Gastroesophageal sphincter (tissue), 3 donors: ENCODE measurements at regions not wholly inside any gene's neighbourhood (a gene's known extent, or its start where the extent isn't known, plus 50 kb on each side); places are given as distances from the start of the nearest gene placed in this dataset.

ENCODE experiments used
- CTCF ChIP-seq, 4 experiments: fragments of 200-600 bp in 2 of 4; fragments of 450-650 bp in 2 of 4; sonication (generic) in 1 of 4; IDR thresholded peaks; one replicate each; pipeline ENCODE4 v1.5.1; 2017 to 2019; ENCODE audit warnings: antibody characterized with exemption in 4 of 4, mild to moderate bottlenecking in 2 of 4, moderate library complexity in 2 of 4
- POLR2A ChIP-seq, 2 donors: fragments of 450-650 bp; IDR thresholded peaks; one replicate each; pipeline ENCODE4 v1.6.1; 2017; ENCODE audit warnings: antibody characterized with exemption in 2 of 2, mild to moderate bottlenecking in 2 of 2, moderate library complexity in 1 of 2
- POLR2AphosphoS5 ChIP-seq: sonication (generic); formaldehyde crosslinking; IDR thresholded peaks from one replicate; pipeline ENCODE4 v1.6.1; 2017; ENCODE audit warnings: antibody characterized with exemption

DNA sequence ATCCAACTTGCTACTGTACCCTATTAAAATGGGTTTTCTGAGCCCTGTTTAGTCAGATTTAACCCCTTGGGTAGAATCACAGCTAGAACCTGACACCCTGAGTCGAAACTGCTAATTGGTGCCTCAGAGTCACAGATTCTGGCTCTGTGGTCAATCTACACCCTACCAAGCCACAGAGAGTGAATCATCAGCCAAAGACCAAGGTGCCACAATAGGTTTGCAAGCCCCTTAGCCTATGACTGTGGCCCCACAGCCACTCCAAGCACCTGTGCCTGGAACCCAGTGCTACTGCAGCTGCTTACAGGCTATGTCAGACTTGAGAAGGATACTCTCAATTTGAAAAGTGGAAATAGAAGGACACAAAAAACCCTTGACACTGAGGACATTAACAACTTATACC is 202.8 kb upstream of the KCND2 start:
- TF ChIP-seq POLR2A (IDR thresholded peaks at IDR 0.05) (no peak), CTCF (IDR thresholded peaks at IDR 0.05) (no peak), POLR2AphosphoS5 (no peak)
